ENCODE measurements at regions not wholly inside any gene's neighbourhood (a gene's known extent, or its start where the extent isn't known, plus 50 kb on each side); places are given as distances from the start of the nearest gene placed in this dataset.

- Histone ChIP-seq H3K14ac (replicated peaks; ENCODE audit: low read depth, low read length) (no peak overlapping the region), H2AK5ac (ENCODE audit: low read depth, low read length) (no peak overlapping the region), H3K9me3 (ENCODE audit: control insufficient read depth, insufficient read depth, low read length) (peaks cover 2% of the 10 kb centered on the region), H3K27ac (ENCODE audit: insufficient read depth, low read length) (no peak overlapping the region), H2BK120ac (ENCODE audit: low read depth, low read length) (no peak overlapping the region), H2AK9ac (replicated peaks; ENCODE audit: low read depth, low read length, poor library complexity) (no peak overlapping the region), H2AFZ (replicated peaks; ENCODE audit: low read length, poor library complexity) (no peak overlapping the region), H3K4me3 (ENCODE audit: insufficient read depth, low read depth, low read length) (no peak overlapping the region), H3K56ac (ENCODE audit: extremely low read depth, insufficient read depth, low read length) (no peak overlapping the region), H3K9me1 (ENCODE audit: insufficient read depth, low read length) (no peaks in the 10 kb centered on the region), H3K23ac (ENCODE audit: low read depth, low read length) (no peak overlapping the region), H3K4me2 (ENCODE audit: low read depth, low read length) (no peak overlapping the region), H3K4ac (ENCODE audit: low read depth, low read length) (no peak overlapping the region), H2BK15ac (ENCODE audit: low read depth, low read length) (no peak overlapping the region), H4K20me1 (ENCODE audit: insufficient read depth, low read length) (no peaks in the 10 kb centered on the region), H3K27me3 (ENCODE audit: control insufficient read depth, insufficient read depth, low read length) (peaks cover 2% of the 10 kb centered on the region; the same call in 1 of the 2 replicates), H3K79me1 (ENCODE audit: low read depth in 1 of 2, low read length in 2 of 2) (no peaks in the 10 kb centered on the region), H3K9ac (ENCODE audit: low read depth, low read length) (no peak overlapping the region), H4K5ac (ENCODE audit: low read depth, low read length) (no peak overlapping the region), H3K36me3 (ENCODE audit: control insufficient read depth, insufficient read depth, low read length) (no peaks in the 10 kb centered on the region), H4K8ac (ENCODE audit: low read depth in 2 of 2, low read length in 2 of 2) (no peak overlapping the region), H2BK5ac (ENCODE audit: low read depth, low read length, poor library complexity, severe bottlenecking) (no peak overlapping the region), H3K4me1 (ENCODE audit: control insufficient read depth, insufficient read depth, low read length) (0 out of 2 replicates have a peak, but pooled peaks cover 2% of the 10 kb centered on the region), H2BK20ac (ENCODE audit: low read depth, low read length) (no peak overlapping the region), H3K18ac (ENCODE audit: low read depth, low read length) (no peak overlapping the region), H4K91ac (ENCODE audit: insufficient read depth, low read depth, low read length) (no peak overlapping the region)
- TF ChIP-seq RAD21 (IDR thresholded peaks at IDR 0.05; ENCODE audit: low read length) (no peak), CTCF (conservative IDR thresholded peaks at IDR 0.05; ENCODE audit: low read depth, low read length) (no peak), RCOR1 (IDR thresholded peaks at IDR 0.05; ENCODE audit: insufficient replicate concordance, low read length) (no peak)
- peak; percentile 20 for DNase-seq
- no peak for ATAC-seq (ENCODE audit: low read depth)
- in situ Hi-C loops (cut with MboI; ENCODE audit: low sequenced_read_pairs): no loop called here
- BruUV-seq (replicated peaks): no TSS peak
- dilution Hi-C loops (cut with HindIII; ENCODE audit: low sequenced_read_pairs, unreplicated experiment): no loop called here
- CTCF ChIA-PET: no interaction called here
- POLR2A ChIA-PET (ENCODE audit: unreplicated experiment): interaction anchor here (0.6 kb wide), 1 partner anchor 11 kb away, joined by 7 read pairs; no protein-coding TSS in a partner anchor
- intact Hi-C loops (cut with micrococcal nuclease): no loop called here
- WGBS, 2 experiments (ENCODE audit: extremely low coverage in 2 of 2, insufficient read length in 1 of 2): 100% methylated on average over 1 of the region's 6 CpGs; no CpG with 5 or more reads in 1 of the 2 experiments
Measured at GRCh38 chr3:188102861-188103547, 51.0 kb upstream of the LPP start.

Data from IMR-90 (cell line).